Activated naive CD4-positive, alpha-beta T cell treated with anti-CD3 and anti-CD28 coated beads for 36 hours (primary cell): ENCODE measurements at regions not wholly inside any gene's neighbourhood (a gene's known extent, or its start where the extent isn't known, plus 50 kb on each side); places are given as distances from the start of the nearest gene placed in this dataset.

Experiments
- CTCF ChIA-PET: fragments of 350-600 bp; sonication (Branson Sonifier 250); formaldehyde crosslinking; loops from one replicate; lab custom pipeline; 2021; ENCODE audit warnings: antibody characterized with exemption; lab: Charles Lee
- DNase-seq: peaks from one replicate; pipeline ENCODE4 v3.0.0-alpha.2; 2020
- H3K27ac Mint-ChIP-seq: one replicate; pipeline ENCODE4 v1.8.0; 2021; ENCODE audit warnings: mild to moderate bottlenecking, mixed read lengths
- H3K27me3 Mint-ChIP-seq: one replicate; pipeline ENCODE4 v1.8.0; 2021; ENCODE audit warnings: low read depth, mixed read lengths
- H3K36me3 Mint-ChIP-seq: one replicate; pipeline ENCODE4 v1.8.0; 2021; ENCODE audit warnings: low read depth, mixed read lengths
- H3K4me1 Mint-ChIP-seq: one replicate; pipeline ENCODE4 v1.8.0; 2021; ENCODE audit warnings: low read depth, mixed read lengths
- H3K4me3 Mint-ChIP-seq: one replicate; pipeline ENCODE4 v1.8.0; 2021; ENCODE audit warnings: mild to moderate bottlenecking, moderate library complexity, mixed read lengths
- H3K9me3 Mint-ChIP-seq: one replicate; pipeline ENCODE4 v1.8.0; 2021; ENCODE audit warnings: mixed read lengths
- intact Hi-C: fragments of 100-400 bp; cut with micrococcal nuclease; formaldehyde crosslinking; loops from one replicate; pipeline ENCODE4 v1.15.1; 2023

DNA sequence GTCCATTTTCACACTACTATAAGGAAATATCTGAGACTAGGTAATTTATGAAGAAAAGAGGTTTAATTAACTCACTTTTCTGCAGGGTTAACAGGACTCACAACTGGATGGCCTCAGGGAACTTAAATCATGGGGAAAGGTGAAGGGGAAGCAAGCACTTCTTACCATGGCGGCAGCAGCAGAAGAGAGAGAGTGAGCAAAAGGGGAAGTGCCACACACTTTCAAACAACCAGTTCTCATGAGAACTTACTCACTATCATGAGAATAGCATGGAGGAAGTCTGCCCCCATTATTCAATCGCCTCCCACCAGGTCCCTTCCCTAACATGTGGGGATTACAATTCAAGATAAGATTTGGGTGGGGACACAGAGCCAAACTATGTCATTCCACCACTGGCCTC is 55.1 kb upstream of the NETO1 start:
- Mint-ChIP-seq H3K36me3 (no peaks in the 10 kb centered on the region), H3K4me3 (no peak overlapping the region), H3K9me3 (peaks cover 9% of the 10 kb centered on the region), H3K27me3 (peaks cover 2% of the 10 kb centered on the region), H3K27ac (no peak overlapping the region), H3K4me1 (no peaks in the 10 kb centered on the region)
- intact Hi-C loops, result no loop called here
- CTCF ChIA-PET, result no interaction called here
- DNase-seq, result no peak
